ENCODE measurements at regions not wholly inside any gene's neighbourhood (a gene's known extent, or its start where the extent isn't known, plus 50 kb on each side); places are given as distances from the start of the nearest gene placed in this dataset.

DNA sequence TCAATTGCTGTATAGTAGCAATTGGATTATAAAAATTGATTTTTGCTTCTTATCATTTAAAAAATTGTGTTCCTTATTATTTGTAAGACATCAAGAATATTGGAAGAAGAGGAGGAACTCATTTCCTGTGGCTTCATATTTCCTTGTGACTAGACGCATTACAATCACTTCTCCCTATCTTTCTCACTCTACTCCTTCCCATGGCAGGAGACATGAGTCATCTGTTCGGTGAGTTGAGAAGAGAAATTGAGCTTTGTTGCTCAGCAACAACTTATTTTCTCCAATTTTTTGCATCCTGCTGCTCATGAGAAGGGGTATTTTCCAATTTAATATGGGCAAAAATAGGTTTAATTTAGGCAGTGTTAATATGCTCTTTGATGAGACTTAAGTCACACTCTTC, 1783.9 kb downstream of the SUCLG1 start:
- no peak for TF ChIP-seq RFX7 (CRISPR knock-in tag; IDR thresholded peaks at IDR 0.05)
- TF ChIP-seq RCOR1 (IDR thresholded peaks at IDR 0.05; ENCODE audit: borderline replicate concordance in 1 of 2, low read depth in 2 of 2, low read length in 2 of 2), result no peak
- TF ChIP-seq EGR1 (conservative IDR thresholded peaks at IDR 0.05), result no peak
- TF ChIP-seq NCOR1 (IDR thresholded peaks at IDR 0.05), result no peak
